GM19452 (cell line): ENCODE measurements at regions not wholly inside any gene's neighbourhood (a gene's known extent, or its start where the extent isn't known, plus 50 kb on each side); places are given as distances from the start of the nearest gene placed in this dataset.
"Not testable (repeated sequence)": the region's sequence is repeated elsewhere in the genome, so short reads cannot be mapped to it uniquely, and the experiment has no call there.

ENCODE experiments used
- ATAC-seq: cut with Tn5 transposase; IDR thresholded peaks from one replicate; pipeline ENCODE4 v1.9.1; 2021; ENCODE audit not compliant: unreplicated experiment

- ATAC-seq: no peak
Observed at GRCh38 chr3:20424086-20424485, 238.1 kb upstream of the SGO1 start.

DNA sequence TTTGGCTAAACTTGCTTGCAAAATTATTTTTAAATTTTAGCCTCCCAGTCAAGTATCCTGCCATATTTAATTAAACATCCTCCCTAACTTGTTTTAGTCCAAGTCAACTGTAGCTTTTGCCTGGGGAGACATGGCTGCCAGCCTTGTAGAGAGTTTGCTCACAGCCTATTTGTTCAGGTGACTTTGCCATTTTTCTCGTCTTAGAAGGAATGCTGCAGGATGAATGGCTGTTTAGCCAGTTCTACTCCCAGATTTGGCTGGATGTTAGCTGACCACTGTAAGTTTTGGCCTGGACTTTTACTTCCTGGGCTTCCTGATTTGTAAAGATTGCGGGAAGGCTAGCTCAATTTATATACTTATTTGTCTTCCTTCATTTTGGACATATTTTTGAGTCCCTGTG, 236.4 kb upstream of the SGO1 start:
- no peak for ATAC-seq

GRCh38 chr3:20417388-20418108, 231.5 kb upstream of the SGO1 start:
- ATAC-seq: no peak

GRCh38 chr3:20406611-20407011, 220.6 kb upstream of the SGO1 start:
- no peak for ATAC-seq

DNA sequence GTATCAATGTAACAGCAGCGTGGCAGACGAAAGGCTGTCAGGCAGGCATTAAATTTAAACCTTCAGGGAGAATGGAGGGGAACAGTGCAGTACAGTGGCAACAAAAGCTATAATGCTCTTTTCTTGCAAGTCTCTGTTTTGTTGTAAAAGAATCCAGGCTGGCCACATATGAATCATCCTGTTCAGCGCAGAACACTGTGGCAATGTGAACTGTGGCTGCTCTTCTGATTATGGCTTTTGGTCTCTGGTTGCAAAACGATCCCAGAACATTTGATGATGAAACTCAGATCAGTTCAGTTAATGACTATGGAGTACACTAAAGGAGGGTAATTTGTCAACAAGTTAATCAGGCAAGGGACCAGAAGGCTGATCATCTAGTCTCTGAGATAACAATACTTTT, 219.7 kb upstream of the SGO1 start:
- ATAC-seq: no peak

GRCh38 chr3:20405231-20405630, 219.2 kb upstream of the SGO1 start:
- no peak for ATAC-seq

DNA sequence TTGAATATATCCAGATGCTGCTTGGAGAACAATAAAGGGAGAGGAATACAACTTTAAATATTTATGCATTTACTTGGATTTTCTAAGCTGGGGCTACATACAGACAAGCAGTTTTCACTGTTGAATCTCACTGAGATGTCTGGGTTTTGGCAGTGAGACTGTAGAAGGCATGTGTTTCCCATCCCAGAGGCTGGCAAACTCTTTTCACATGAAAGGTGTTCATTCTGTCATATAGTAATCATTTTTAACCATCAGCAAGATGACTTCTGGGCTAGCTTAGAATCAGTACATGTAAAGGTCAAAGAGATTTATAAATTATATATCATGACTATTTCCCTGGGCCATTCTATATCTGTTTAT, 218.7 kb upstream of the SGO1 start:
- no peak for ATAC-seq

DNA sequence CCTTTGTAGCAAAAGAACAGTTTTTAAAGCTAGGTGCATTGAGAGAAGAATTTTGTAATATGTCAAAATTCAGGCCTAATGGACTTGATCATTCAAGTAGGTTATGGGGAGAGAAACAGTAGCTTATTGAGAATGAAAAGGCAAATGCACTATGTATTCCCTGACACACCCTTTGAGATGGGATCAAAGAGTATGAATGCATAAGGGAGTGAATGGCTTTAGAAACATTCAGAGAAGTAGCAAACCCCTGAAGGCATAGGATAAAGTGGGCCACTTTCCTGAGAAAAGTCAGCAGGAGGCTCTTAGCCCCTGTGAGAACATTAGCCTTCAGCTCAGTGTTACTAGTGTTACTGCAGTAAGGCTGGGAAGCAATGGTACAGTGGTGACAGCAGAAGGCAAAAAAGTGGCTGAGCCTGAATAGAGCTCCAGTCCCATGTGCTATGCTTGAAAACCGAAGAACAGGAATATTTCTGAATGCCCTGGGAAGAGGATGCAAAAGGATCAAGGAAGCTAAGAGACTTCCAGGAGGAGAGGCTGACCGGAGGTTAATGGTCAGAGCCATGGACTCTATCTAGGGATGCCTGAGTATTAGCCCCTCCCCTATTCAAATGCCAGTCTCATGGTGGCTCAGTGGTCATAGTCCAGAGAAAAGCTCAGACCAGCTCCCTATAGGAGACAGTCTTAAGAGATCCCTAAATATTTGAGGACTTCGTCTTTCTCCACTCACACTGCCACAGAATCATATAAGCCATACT, 218.2 kb upstream of the SGO1 start:
- no peak for ATAC-seq

DNA sequence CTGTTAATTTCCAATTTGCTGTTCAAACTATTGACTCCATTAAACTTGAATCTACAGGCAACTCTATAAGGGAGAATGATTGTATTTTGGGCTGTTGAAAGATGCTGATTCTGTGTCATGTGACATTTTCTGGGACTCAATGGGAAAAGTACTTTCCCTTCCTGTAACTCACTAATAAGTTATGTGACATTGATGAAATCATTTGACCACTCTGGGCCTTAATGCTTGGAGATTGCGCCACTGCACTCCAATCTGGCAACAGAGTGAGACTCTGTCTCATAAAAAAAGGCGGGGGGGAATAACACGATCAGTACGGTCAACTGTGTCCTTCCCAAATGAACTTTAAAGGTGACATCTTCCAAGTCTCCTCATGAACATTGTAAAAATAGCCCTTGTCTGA, 215.2 kb upstream of the SGO1 start:
- ATAC-seq: no peak

GRCh38 chr3:20400686-20401085, 214.7 kb upstream of the SGO1 start:
- no peak for ATAC-seq

GRCh38 chr3:20400281-20400680, 214.3 kb upstream of the SGO1 start:
- no peak for ATAC-seq

GRCh38 chr3:20396335-20396734, 210.3 kb upstream of the SGO1 start:
- no peak for ATAC-seq

DNA sequence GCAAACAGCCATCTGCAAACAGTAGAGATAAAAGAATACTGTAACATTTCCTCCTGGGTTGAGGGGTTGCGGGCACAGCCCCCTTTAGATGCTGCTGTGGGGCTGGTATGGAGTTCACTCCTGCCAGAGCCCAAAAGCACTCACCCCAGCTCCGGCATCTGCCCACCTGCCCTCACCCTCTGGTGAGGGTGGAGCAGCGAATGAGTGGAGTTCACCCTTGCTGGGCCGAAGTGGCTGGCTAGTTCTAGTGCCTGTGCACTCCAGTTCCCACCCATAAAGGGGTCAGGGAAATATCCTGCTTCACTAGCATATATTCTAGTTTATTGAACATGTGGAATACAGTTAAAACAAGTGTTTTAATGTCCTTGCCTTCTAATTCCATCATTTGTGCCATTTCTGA, 209.7 kb upstream of the SGO1 start:
- ATAC-seq: no peak

DNA sequence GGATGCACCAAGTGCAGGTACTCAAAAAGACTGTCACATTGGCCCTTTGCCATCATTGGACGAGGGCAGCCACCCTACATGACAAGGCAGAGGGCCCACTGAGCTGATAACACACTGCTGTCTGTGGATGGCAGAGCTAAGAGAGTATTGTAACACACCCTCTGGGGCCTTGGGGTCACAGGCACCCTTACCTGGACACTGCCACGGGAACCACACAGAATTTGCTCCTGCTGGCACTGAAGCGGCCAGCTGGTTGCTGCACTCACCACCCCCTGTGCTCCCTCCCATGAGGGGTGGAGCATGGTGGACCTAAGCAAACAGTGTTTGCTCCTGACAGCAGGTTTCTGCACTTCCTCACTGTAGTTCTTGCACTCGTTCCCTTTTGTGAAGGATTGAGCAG, 208.2 kb upstream of the SGO1 start:
- no peak for ATAC-seq

DNA sequence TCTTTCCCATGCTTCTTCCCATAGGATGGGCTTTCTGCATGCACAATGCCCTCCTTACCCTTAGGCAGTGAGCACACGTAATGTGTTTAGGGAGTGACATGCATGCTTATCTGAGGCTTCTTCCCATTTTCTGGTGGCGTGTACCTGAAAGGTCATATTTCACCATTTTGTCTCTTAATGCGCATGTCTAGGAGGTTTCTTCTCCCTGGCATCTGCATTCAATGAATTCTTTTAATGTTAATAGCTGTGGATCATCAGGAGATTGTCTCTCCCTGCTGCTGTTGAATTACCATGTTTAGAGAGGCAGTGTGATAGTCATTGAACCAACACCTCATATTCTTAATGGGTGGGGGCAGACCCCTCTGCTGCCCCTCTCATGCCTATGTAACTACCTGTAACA, 205.6 kb upstream of the SGO1 start:
- ATAC-seq: no peak

- ATAC-seq: no peak
Observed at GRCh38 chr3:20388971-20389370, 203.0 kb upstream of the SGO1 start.

GRCh38 chr3:20380295-20380694, 194.3 kb upstream of the SGO1 start:
- ATAC-seq: no peak

DNA sequence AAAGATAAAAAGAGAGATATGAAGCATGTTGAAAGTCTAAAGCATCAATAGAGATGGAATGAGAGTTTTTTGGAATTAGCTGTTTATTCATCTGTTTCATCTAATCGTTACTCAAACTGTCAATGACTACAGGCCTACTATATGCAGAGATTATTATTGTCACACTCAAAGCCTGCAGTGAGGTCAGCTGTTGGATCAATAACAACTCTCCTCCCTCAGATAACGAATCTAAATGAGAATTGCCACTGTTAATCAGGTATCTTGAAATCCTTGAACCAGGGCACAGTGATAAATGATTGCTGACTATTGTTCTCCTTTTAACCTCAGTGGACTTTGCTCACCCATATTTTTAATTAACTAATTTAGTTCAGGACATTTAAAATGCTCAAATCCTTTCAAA, 192.3 kb upstream of the SGO1 start:
- no peak for ATAC-seq

- ATAC-seq: no peak
Observed at GRCh38 chr3:20376665-20377217, 190.7 kb upstream of the SGO1 start.

GRCh38 chr3:20375302-20375701, 189.3 kb upstream of the SGO1 start:
- no peak for ATAC-seq

DNA sequence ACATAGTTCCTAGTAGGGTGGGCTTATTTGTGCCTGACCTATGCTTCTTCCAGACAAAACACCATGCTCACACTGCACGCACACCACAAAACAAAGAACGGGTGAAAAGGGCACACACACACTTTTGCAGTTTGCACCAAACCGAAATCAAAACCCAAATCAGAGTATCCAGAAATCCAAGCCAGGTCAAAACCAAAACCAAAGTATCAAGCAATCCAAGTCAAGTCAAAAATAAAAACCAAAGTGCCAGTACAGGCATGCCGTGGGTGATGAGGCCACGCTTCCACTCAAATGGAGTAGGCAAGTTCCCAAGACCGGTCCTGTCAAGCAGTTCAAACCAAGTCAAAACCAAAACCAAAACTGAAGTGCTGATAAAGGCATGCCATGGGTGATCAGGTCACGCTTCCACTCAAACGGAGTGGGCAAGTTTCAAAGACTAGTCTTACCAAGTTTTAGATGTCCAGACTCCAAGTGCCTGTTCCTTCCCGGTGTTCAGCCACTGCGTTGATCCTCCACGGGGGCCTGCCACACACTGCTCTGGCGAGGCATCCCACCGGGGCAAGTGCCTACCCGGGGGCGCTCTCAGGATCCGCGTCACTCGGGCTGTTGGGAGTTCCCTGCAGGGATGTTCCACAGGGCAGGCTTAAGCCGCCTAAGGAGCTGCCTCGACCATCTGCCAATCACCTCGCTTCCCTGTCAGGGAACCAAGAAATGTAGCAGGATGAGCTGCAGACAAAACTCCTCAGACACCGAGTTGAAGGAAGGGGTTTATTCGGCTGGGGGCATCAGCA, 184.5 kb upstream of the SGO1 start:
- not testable (repeated sequence) for ATAC-seq

GRCh38 chr3:20361000-20361399, 175.0 kb upstream of the SGO1 start:
- no peak for ATAC-seq
